GM18505 (cell line): ENCODE measurements at regions not wholly inside any gene's neighbourhood (a gene's known extent, or its start where the extent isn't known, plus 50 kb on each side); places are given as distances from the start of the nearest gene placed in this dataset.
"Not testable (repeated sequence)": the region's sequence is repeated elsewhere in the genome, so short reads cannot be mapped to it uniquely, and the experiment has no call there.

ENCODE experiments used
- ATAC-seq: cut with Tn5 transposase; IDR thresholded peaks from one replicate; pipeline ENCODE4 v1.9.1; 2021; ENCODE audit not compliant: unreplicated experiment
- POLR2A ChIP-seq: IDR thresholded peaks from 4 replicates; pipeline ENCODE4 v1.6.1; 2011; ENCODE audit warnings: borderline replicate concordance; ENCODE audit not compliant: insufficient read depth, insufficient read length; ENCODE audit errors: extremely low read depth

DNA sequence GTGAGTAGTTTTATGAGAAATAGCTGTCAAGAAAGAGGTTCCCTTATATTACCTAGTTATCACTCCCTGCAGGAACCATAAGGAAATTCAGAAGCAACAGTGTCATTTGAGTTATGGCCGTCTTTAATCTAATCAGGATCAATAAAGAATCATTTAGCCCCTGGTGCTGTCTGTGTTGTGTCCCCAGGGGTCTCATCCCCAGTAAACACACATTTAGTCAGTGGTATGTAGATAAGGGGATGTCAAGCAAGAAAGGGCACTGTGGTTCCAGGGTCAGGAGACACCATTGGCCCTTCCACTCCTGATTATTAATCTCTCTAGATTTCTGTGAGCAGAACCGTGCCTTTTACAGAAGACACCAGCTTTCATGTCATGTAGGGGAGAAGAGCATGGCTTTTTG lies 158.0 kb upstream of the SEMA6A start:
- TF ChIP-seq POLR2A, result no peak
- ATAC-seq, result no peak

DNA sequence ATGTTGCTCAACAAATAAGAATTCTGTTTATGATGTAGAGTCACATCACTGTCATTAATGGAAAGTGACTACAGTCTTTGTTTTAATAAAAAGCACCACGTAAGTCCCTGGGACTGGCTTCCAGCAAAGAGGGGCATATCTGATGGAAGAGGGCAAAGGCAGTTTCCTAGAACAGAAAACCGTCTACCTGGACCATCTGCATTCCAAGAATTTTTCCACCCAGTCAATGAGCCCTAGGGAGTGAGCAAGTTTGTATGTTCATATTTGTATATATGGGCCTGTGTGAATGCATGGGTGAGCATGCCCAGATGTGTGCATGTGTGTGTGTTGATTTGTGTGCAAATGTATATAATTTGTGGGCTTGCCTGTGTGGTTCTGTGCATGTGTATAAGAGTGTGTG lies 156.8 kb upstream of the SEMA6A start:
- no peak for ATAC-seq

DNA sequence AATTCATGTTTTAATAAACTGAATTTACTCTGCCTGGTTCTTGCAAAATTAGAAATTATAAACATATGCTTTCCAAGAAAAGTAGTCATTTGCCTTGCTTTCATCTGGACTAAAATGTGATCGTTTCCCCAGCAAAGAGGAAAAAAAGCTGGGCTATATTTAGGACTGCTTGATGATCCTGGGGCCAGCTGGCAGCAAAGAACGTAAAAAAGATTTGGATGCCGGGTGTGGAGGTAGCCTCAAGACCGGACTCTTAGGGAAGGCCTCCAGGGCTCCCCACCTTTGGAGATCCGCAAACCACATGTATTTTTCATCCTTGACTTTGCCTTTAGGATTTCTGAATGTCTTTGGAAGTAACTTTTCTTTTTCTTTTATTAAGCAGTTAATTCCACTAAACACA lies 156.1 kb upstream of the SEMA6A start:
- no peak for TF ChIP-seq POLR2A
- ATAC-seq, result no peak

More for the DNA sequence above, 156.8 kb upstream of the SEMA6A start:
- no peak for TF ChIP-seq POLR2A

DNA sequence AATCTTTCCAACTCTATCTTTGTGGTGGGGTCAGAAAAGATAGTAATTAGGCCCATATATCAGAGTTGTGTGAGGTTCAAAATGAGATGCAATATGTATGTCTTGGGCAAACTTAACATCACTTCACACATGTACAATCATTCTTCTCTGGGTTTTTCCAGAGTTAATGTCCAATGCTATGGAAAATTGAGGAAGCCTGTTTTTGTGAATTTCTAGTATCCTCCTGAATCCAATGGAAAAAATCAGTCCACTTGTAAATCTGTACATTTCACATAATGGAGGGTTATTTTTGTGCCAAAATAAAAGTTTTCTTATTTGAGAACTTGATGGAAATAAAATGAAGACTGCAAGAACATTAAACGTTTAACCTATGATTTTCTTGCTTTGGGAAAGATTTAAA lies 155.6 kb upstream of the SEMA6A start:
- ATAC-seq, result no peak
- TF ChIP-seq POLR2A, result no peak

DNA sequence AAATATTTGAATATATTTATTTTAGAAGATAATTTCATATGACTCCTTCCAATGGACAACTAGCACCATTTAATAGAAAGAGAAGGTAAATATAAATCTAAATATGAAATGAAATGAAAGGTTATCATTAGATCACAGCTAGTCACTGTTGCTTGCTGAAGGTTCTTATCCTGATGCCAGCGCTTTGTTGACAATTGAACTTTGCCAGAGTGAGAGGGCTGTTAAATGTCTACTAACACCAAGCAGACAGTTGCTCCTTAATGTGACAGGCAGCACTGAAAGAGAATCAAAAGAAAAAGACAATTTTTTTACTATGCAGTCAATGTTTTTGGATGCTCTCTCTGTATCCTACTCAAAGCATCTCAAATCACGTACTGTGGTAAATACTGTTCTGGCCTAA lies 152.6 kb upstream of the SEMA6A start:
- no peak for TF ChIP-seq POLR2A

DNA sequence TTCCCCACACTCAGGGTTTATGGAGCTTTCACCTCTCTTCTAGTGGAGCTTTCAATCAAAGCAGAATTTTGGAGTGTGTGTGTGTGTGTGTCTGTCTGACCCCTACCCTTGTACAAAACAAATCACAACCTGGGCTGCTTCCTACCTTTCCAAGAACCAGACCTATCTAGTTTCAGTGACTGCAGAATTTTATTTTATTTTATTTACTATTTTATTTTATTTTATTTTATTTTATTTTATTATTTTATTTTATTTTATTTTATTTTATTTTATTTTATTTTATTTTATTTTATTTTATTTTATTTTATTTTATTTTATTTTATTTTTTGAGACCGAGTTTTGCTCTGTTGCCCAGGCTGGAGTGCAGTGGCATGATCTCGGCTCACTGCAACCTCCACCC lies 151.6 kb upstream of the SEMA6A start:
- not testable (repeated sequence) for ATAC-seq

More for the DNA sequence above, 152.6 kb upstream of the SEMA6A start:
- ATAC-seq, result no peak

DNA sequence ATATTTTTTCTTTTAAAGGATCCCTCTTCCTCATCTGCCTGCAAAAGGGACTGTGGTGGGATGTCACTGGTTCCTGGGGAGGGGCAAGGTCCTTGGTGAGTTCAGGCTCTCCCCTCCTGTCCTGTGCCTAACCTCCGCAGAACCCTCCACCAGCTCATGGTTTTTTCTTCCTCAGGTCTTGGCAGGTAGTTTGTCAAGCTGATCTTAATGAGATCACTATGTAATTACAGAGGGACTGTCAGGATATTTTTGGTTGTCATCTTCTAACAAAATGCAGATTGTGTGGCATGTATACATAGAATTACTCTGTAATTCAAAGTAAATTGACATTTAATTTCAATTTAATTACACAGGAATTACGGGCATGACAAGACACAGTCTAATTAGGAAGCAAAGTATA lies 150.3 kb upstream of the SEMA6A start:
- no peak for TF ChIP-seq POLR2A
- no peak for ATAC-seq

DNA sequence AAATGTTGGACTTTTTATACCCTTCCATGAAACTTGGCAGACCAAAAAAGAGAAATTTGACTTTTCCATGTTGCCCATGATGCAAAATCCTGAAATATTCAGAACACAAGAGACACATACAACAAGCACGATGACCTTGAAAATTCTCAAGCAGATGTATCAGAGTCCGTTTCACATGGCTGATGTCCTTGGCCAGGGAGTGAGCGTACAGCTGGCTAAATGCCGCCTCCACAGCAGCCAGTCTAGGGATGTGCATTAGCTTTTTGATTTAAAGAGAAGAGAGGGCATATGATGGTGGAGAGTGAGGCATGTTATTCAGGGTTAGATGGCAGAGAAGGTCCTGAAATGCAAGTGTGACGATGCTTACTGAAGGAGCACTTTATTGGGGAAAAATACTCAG lies 148.0 kb upstream of the SEMA6A start:
- no peak for TF ChIP-seq POLR2A
- no peak for ATAC-seq

DNA sequence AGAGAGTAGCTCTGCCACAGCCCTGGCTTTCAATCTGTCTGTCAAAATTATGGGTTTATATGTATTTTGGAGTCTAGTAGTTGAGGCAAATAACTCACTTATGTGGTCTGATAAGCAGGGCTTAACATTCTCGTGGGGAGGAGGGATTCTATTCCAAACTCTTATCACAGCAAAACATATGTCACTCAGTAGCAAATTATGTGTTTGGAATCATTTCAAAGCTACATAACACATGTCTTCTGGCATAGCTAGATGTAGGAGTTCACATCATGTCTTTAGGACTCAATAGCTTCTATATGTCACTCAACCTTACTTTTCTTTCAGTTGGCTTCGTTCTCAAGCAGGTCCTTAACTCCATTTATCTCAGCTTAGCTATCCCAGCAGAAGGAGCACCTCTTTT lies 144.5 kb upstream of the SEMA6A start:
- TF ChIP-seq POLR2A, result no peak
- ATAC-seq, result no peak

DNA sequence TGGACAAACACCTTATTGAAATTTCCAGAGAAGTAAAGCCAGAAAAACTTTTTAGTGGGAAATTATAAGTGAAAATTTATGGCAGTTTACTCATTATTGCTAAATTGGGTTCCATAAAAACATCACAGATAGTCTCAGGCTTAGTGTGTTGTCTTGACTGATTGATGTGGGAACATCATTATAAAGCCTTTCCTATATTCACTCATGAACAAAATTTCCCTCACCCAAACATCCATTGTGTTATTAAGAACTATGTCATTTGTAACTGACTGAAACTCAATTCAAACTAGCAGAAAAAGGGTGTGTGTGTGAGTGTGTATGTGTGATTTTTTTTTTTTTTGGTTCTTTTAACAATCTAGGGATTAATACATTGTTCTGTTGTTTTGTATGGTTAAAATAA lies 143.7 kb upstream of the SEMA6A start:
- ATAC-seq, result no peak

DNA sequence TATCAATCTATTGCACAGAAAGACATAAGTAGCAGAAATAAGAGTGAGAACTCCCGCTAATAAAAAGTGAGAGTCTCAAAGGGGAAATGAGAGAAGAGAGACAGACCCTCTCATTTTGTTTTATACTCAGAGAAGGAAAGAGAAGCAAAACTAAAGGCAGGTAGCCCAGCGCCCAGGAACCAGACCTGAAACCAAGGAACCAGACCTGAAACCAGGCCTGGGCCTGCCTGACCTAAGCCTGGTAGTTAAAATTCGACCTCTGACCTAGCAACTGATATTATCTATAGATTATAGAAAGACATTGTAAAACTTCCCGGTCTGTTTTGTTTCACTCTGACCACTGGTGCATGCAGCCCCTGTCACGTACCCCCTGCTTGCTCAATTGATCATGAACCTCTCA lies 134.5 kb upstream of the SEMA6A start:
- no peak for TF ChIP-seq POLR2A
- no peak for ATAC-seq

More for the DNA sequence above, 143.7 kb upstream of the SEMA6A start:
- no peak for TF ChIP-seq POLR2A

DNA sequence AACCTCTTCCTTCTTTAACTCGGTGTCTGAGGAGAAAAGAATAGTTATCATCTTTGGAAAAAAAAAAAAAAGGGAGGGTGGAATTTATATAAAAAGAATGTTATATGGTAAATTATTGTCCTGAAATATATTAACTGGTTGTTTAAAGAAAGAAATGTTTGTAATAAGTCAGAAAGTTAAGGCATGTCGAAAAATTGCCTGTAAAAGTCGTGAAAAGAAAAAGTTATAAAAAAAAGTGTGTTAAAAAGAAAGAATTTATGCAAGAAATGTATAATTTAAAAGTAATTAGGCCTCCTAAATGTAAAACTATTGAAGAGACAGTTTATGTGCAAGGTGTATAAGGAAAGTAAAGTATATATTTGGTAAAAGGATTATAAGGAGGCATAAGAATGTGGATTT lies 130.5 kb upstream of the SEMA6A start:
- not testable (repeated sequence) for ATAC-seq

DNA sequence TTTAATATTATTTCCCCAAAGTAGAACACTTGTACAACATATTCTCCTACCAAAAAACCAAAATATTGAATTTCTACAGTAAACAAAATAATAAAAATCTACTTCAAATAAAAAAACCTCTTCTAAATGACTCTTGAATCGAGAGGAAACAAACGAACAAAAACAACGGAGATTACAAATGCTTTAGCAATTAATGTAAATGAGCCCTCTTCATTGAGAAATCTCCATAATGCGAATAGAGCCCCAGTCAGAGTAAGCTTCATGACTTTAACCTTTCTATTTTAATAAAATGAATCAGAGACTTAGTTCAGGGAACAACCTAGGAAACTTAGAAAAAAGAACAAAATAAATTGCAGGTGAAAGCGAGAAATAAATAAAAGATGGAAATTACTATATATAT lies 129.3 kb upstream of the SEMA6A start:
- no peak for TF ChIP-seq POLR2A
- ATAC-seq, result no peak

DNA sequence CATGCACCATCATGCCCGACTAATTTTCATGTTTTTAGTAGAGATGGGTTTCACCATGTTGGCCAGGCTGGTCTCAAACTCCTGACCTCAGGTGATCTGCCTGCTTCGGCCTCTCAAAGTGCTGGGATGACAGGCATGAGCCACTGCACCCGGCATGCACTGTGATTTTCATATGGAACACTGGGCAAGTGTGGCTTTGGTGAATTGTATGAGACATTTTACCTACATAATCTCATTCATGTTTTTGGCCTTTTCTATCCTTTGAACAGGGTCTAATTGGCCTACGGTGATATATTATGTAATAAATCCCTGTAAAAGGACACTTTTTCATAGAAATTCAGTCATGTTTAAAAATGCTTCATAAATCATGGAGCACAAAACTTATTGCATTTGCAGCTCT lies 128.7 kb upstream of the SEMA6A start:
- ATAC-seq, result no peak
- TF ChIP-seq POLR2A, result no peak

DNA sequence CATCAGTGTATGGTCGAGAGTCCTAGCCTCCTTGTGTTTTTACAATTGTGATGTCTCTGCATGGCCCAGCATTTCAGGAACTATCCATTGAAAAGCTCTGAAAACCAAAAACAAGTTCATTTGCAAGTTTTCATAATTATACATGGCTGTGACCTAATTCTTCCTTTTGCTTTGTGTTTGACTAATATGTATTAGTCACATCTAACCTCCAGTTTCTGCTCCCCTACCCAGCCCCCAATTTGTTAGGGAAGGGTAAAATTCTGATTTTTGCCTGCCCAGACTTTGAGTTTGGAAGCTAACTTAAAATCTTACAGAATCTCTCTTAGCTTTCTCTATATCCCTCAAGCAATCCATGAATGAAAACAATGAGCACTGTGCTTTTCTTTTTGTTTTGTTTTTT lies 128.2 kb upstream of the SEMA6A start:
- ATAC-seq, result no peak
- TF ChIP-seq POLR2A, result no peak

DNA sequence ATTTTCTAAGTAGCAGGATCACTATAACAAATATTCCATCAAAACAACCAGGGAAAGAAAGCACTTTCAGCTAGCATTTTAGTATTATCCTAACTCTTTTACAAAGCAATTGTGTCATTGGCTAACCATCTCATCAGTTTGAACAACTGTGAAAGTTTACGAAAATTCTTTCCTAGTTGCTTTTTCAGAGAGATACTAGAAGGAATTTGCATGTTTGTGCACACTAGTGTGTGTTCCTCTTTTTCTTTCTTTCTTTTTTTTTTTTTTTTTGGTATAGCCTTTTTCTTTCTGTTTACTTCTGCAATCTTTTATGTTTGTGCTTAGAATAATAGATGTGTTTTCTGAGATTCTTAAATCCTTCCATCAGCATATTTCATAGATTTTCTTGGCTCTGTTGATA lies 124.7 kb upstream of the SEMA6A start:
- no peak for TF ChIP-seq POLR2A
- no peak for ATAC-seq
